ENCODE measurements at regions not wholly inside any gene's neighbourhood (a gene's known extent, or its start where the extent isn't known, plus 50 kb on each side); places are given as distances from the start of the nearest gene placed in this dataset.

- no peak overlapping the region for H3K23ac ChIP-seq (ENCODE audit: insufficient read length)
- no peak overlapping the region for H2BK12ac ChIP-seq (ENCODE audit: low read depth, low read length)
- no peak overlapping the region for H3K4me2 ChIP-seq (ENCODE audit: insufficient read depth in 1 of 2, low read depth in 2 of 2, low read length in 2 of 2)
- WGBS, 2 experiments (ENCODE audit: extremely low coverage in 1 of 2, insufficient coverage in 1 of 2, insufficient read length in 1 of 2, insufficient replicate concordance in 2 of 2, low coverage in 1 of 2, low lambda C conversion rate in 2 of 2, missing lambda C conversion rate in 1 of 2) = 42% methylated on average over 2 of the region's 2 CpGs; no CpG with 5 or more reads in 1 of the 2 experiments
- no peaks in the 10 kb centered on the region; a peak in 1 of 8 replicates for H3K36me3 ChIP-seq (ENCODE audit: control insufficient read depth in 2 of 4, insufficient read depth in 4 of 4, low read length in 3 of 4)
- H3K9ac ChIP-seq (replicated peaks in 1 of 4; ENCODE audit: extremely low read depth in 1 of 4, low read depth in 3 of 4, low read length in 3 of 4) = no peak overlapping the region
- DNase-seq (ENCODE audit: low read depth in 1 of 2, low spot score in 2 of 2) (no peak), FAIRE-seq (no peak)
- no peak overlapping the region for H3K4ac ChIP-seq (replicated peaks; ENCODE audit: insufficient read length, low read depth, low read length)
- H2BK15ac ChIP-seq (ENCODE audit: low read length) = no peak overlapping the region
- H2BK120ac ChIP-seq (replicated peaks; ENCODE audit: low read depth, low read length) = no peak overlapping the region
- H4K8ac ChIP-seq (ENCODE audit: extremely low read depth, insufficient read depth, low read length) = no peak overlapping the region
- no peak overlapping the region for H3K14ac ChIP-seq (ENCODE audit: insufficient read length)
- no peaks in the 10 kb centered on the region for H4K20me1 ChIP-seq (replicated peaks in 1 of 2; ENCODE audit: control insufficient read depth in 1 of 2, insufficient read depth in 2 of 2, low read length in 2 of 2)
- no peaks in the 10 kb centered on the region for H3K23me2 ChIP-seq (ENCODE audit: low read depth, low read length)
- H2BK20ac ChIP-seq (ENCODE audit: low read length) = no peak overlapping the region
- H3K79me1 ChIP-seq (ENCODE audit: low read depth, low read length) = no peaks in the 10 kb centered on the region
- H2BK5ac ChIP-seq (ENCODE audit: low read depth, low read length) = no peak overlapping the region
- H3K27ac ChIP-seq (ENCODE audit: low read depth, low read length) = no peak overlapping the region
- no peak overlapping the region for H3K56ac ChIP-seq (replicated peaks; ENCODE audit: insufficient read length, low read depth, low read length)
- ChIA-PET CTCF (ENCODE audit: partially characterized antibody) (no interaction called here), POLR2A (ENCODE audit: partially characterized antibody) (no interaction called here)
- H3K4me3 ChIP-seq (ENCODE audit: extremely low read depth in 1 of 4, insufficient read depth in 2 of 4, low read depth in 3 of 4, low read length in 4 of 4) = no peak overlapping the region
- no peak overlapping the region for H4K5ac ChIP-seq (ENCODE audit: insufficient read length, low read depth, low read length)
- no peak overlapping the region for H2AK5ac ChIP-seq (ENCODE audit: low read depth, low read length)
- H3K79me2 ChIP-seq (ENCODE audit: control insufficient read depth in 1 of 2, insufficient read depth in 2 of 2, low read length in 2 of 2) = no peaks in the 10 kb centered on the region
- no peak overlapping the region for H4K91ac ChIP-seq (replicated peaks; ENCODE audit: insufficient read length, low read length)
- peaks cover 56 to 90% of the 10 kb centered on the region in 2 experiments for H3K9me3 ChIP-seq (ENCODE audit: insufficient read depth in 2 of 2, low read depth in 1 of 2, low read length in 1 of 2)
- H3K27me3 ChIP-seq (replicated peaks in 1 of 4; ENCODE audit: control insufficient read depth in 3 of 4, extremely low read depth in 1 of 4, insufficient read depth in 3 of 4, low read length in 3 of 4) = no peaks in the 10 kb centered on the region
- H3K18ac ChIP-seq (ENCODE audit: extremely low read depth, low read length) = no peak overlapping the region
- H3K4me1 ChIP-seq (replicated peaks in 1 of 4; ENCODE audit: control insufficient read depth in 3 of 4, insufficient read depth in 4 of 4, low read length in 3 of 4) = no peaks in the 10 kb centered on the region
- H2AFZ ChIP-seq (ENCODE audit: low read length) = no peak overlapping the region
- TF ChIP-seq RAD21 (IDR thresholded peaks at IDR 0.05 in 1 of 2, conservative IDR thresholded peaks at IDR 0.05 in 1 of 2; ENCODE audit: low read depth in 2 of 2, low read length in 2 of 2) = no peak
- TF ChIP-seq RXRA (IDR thresholded peaks at IDR 0.05; ENCODE audit: insufficient read depth, low read depth, low read length) = no peak
- TF ChIP-seq SIX5 (IDR thresholded peaks at IDR 0.05; ENCODE audit: low read depth, low read length) = no peak
- no peak for TF ChIP-seq CBX5 (IDR thresholded peaks at IDR 0.05; ENCODE audit: low read depth, low read length)
Measured at GRCh38 chr2:95670686-95671085, 78.9 kb downstream of the TRIM43 start.

Measured in H1 (cell line).